K562 (cell line): ENCODE measurements at regions not wholly inside any gene's neighbourhood (a gene's known extent, or its start where the extent isn't known, plus 50 kb on each side); places are given as distances from the start of the nearest gene placed in this dataset.

Experiments used
- ATAC-seq: fragments of 200-7000 bp; cut with Tn5 transposase; 3 replicates; pipeline ENCODE4 v1.9.1; 2020; ENCODE audit warnings: moderate library complexity
- BruUV-seq: library from RNA; stranded (reverse); fragments of 400-500 nt; replicated peaks from 2 replicates; lab custom pipeline; 2021; lab: Mats Ljungman, UMichigan
- CTCF ChIA-PET: fragments of 300-600 bp; formaldehyde crosslinking; extraction: SDS; loops from one replicate; lab custom pipeline; 2021; ENCODE audit warnings: low intra/inter-chr PET ratio; lab: Yijun Ruan, JAX
- POLR2A ChIA-PET: fragments of 300-600, 350-650 bp; sonication (Branson Sonifier 250); formaldehyde crosslinking; extraction: SDS; loops from one replicate; lab custom pipeline; 2021; ENCODE audit warnings: antibody characterized with exemption, inconsistent platforms; lab: Yijun Ruan, JAX
- DNase-seq, 4 experiments: peaks; one replicate each; pipeline versions ENCODE4 v3.0.0 to v3.0.0-alpha.2; 2011 to 2018; ENCODE audit warnings: low spot score in 3 of 4, mixed read lengths in 3 of 4; ENCODE audit errors: extremely low read depth in 1 of 4
- FAIRE-seq: peaks from 2 replicates; lab custom pipeline; 2011; peaks lifted over from hg19 to GRCh38; lab: Jason Lieb, UNC
- H2AFZ ChIP-seq: 2 replicates; pipeline ENCODE4 v1.6.0; 2011; ENCODE audit warnings: low read depth, low read length, control low read depth, inconsistent platforms
- H3K27ac ChIP-seq: fragments of 200-600 bp; 3 replicates; pipeline ENCODE4 v1.8.0; 2011; ENCODE audit warnings: low read depth, mild to moderate bottlenecking, control low read depth, inconsistent platforms, low read length, moderate library complexity, mixed read lengths; ENCODE audit errors: extremely low read depth
- H3K27me3 ChIP-seq, 2 experiments: fragments of 300-600 bp in 1 of 2; 2 replicates in 1 of 2; 3 replicates in 1 of 2; pipeline versions ENCODE4 v1.6.0 to v1.8.0; 2011; ENCODE audit warnings: inconsistent platforms in 2 of 2, low read length in 2 of 2, mild to moderate bottlenecking in 1 of 2, mixed read lengths in 1 of 2, moderate library complexity in 1 of 2; ENCODE audit not compliant: control insufficient read depth in 2 of 2, insufficient read depth in 2 of 2
- H3K36me3 ChIP-seq: fragments of 300-600 bp; 3 replicates; pipeline ENCODE4 v1.8.0; 2011; ENCODE audit warnings: mild to moderate bottlenecking, low read length, inconsistent platforms; ENCODE audit not compliant: control insufficient read depth, insufficient read depth
- H3K4me1 ChIP-seq, 2 experiments: fragments of 200-600 bp in 1 of 2; replicated peaks in 1 of 2; 2 replicates in 1 of 2; 3 replicates in 1 of 2; pipeline versions ENCODE4 v1.5.1 to v1.8.0; 2011; ENCODE audit warnings: inconsistent platforms in 2 of 2, low read length in 2 of 2, mild to moderate bottlenecking in 1 of 2, mixed read lengths in 1 of 2, moderate library complexity in 1 of 2; ENCODE audit not compliant: control insufficient read depth in 2 of 2, insufficient read depth in 2 of 2
- H3K4me2 ChIP-seq: 2 replicates; pipeline ENCODE4 v1.6.1; 2011; ENCODE audit warnings: low read length, control low read depth, inconsistent platforms, mixed read lengths; ENCODE audit not compliant: insufficient read depth
- H3K4me3 ChIP-seq: fragments of 200-600 bp; sonication (generic), shearing (Covaris generic); 2 replicates; pipeline ENCODE4 v1.5.1; 2016; ENCODE audit warnings: control low read depth, inconsistent platforms
- H3K79me2 ChIP-seq: fragments of 200-600 bp; 3 replicates; pipeline ENCODE4 v1.8.0; 2011; ENCODE audit warnings: low read length, inconsistent platforms; ENCODE audit not compliant: control insufficient read depth, insufficient read depth
- H3K9ac ChIP-seq, 2 experiments: 2 replicates each; pipeline versions ENCODE4 v1.6.0 to v1.6.1; 2011; ENCODE audit warnings: low read depth in 2 of 2, low read length in 2 of 2, control low read depth in 1 of 2, inconsistent platforms in 1 of 2, mild to moderate bottlenecking in 1 of 2, mixed read lengths in 1 of 2; ENCODE audit not compliant: insufficient read depth in 1 of 2
- H3K9me1 ChIP-seq: one replicate; pipeline ENCODE4 v1.6.0; 2011; ENCODE audit warnings: inconsistent platforms, mild to moderate bottlenecking, low read length, moderate library complexity; ENCODE audit not compliant: control insufficient read depth, insufficient read depth
- H3K9me3 ChIP-seq: replicated peaks from 2 replicates; pipeline ENCODE4 v1.5.1; 2011; ENCODE audit warnings: low read depth, low read length, inconsistent platforms; ENCODE audit not compliant: control insufficient read depth, insufficient read depth
- H4K20me1 ChIP-seq: replicated peaks from 2 replicates; pipeline ENCODE4 v1.6.1; 2011; ENCODE audit warnings: low read length, inconsistent platforms, mixed read lengths; ENCODE audit not compliant: control insufficient read depth, insufficient read depth
- HNRNPK ChIP-seq: fragments of 200-400 bp; formaldehyde crosslinking; IDR thresholded peaks from one replicate; pipeline ENCODE4 v1.6.1; 2018; ENCODE audit warnings: mild to moderate bottlenecking, low read depth, low read length; ENCODE audit not compliant: poor library complexity, severe bottlenecking
- NCOR1 ChIP-seq: fragments of 450-650 bp; IDR thresholded peaks from 2 replicates; pipeline ENCODE4 v1.6.1; 2016; ENCODE audit warnings: mild to moderate bottlenecking, moderate library complexity
- NONO ChIP-seq, 2 experiments: fragments of 200-400 bp in 1 of 2; fragments of 450-650 bp in 1 of 2; formaldehyde crosslinking in 1 of 2; IDR thresholded peaks; 2 replicates each; pipeline ENCODE4 v1.6.1; 2017; ENCODE audit warnings: low read depth in 2 of 2, mild to moderate bottlenecking in 2 of 2, moderate library complexity in 2 of 2, low read length in 1 of 2
- PHB2 ChIP-seq: fragments of 450-650 bp; IDR thresholded peaks from 2 replicates; pipeline ENCODE4 v1.6.1; 2017; ENCODE audit warnings: low read depth
- SP2 ChIP-seq: IDR thresholded peaks from 2 replicates; pipeline ENCODE4 v1.6.1; 2011; ENCODE audit warnings: mild to moderate bottlenecking, low read depth, low read length, moderate library complexity; ENCODE audit not compliant: poor library complexity, severe bottlenecking; ENCODE audit errors: extremely low read depth
- ZBTB7A ChIP-seq: IDR thresholded peaks from 2 replicates; pipeline ENCODE4 v1.6.1; 2011; ENCODE audit warnings: low read depth, mild to moderate bottlenecking, low read length, moderate library complexity, borderline replicate concordance; ENCODE audit not compliant: control insufficient read depth
- ZSCAN29 ChIP-seq: fragments of 450-650 bp; IDR thresholded peaks from 2 replicates; pipeline ENCODE4 v1.6.1; 2017
- WGBS: fragments of 100-300 bp; shearing (Covaris generic); methylation state at CpG from one replicate; pipeline ENCODE4 v1.1.6; 2016; ENCODE audit warnings: low coverage, mixed read lengths; ENCODE audit not compliant: insufficient coverage; ENCODE audit errors: missing lambda C conversion rate; 5-methylcytosine and 5-hydroxymethylcytosine counted together
- in situ Hi-C: fragments of 300-500 bp; cut with MboI; formaldehyde crosslinking; loops from 4 replicates; pipeline ENCODE4 v1.15.0; 2018; ENCODE audit warnings: inconsistent platforms, mixed read lengths
- intact Hi-C: fragments of 100-400 bp; cut with micrococcal nuclease; formaldehyde crosslinking; loops from 2 replicates; pipeline ENCODE4 v1.14.2; 2022

- ChIA-PET POLR2A (no interaction called here), CTCF (no interaction called here)
- H4K20me1 ChIP-seq, result no peaks in the 10 kb centered on the region
- TF ChIP-seq PHB2, result no peak
- no peak for TF ChIP-seq NCOR1
- no peaks in the 10 kb centered on the region for H3K27me3 ChIP-seq
- H2AFZ ChIP-seq, result no peak overlapping the region
- ATAC-seq, result no peak
- H3K27ac ChIP-seq, result no peak overlapping the region
- BruUV-seq, result no TSS peak
- H3K79me2 ChIP-seq, result no peaks in the 10 kb centered on the region
- no peak for FAIRE-seq
- WGBS, result 0% methylated on average over 8 of the region's 9 CpGs
- H3K9me3 ChIP-seq, result no peaks in the 10 kb centered on the region
- H3K36me3 ChIP-seq, result no peaks in the 10 kb centered on the region
- H3K9ac ChIP-seq, result no peak overlapping the region
- H3K9me1 ChIP-seq, result no peaks in the 10 kb centered on the region
- DNase-seq, result no peak
- in situ Hi-C loops (no loop called here), intact Hi-C loops (no loop called here)
- H3K4me1 ChIP-seq, result no peaks in the 10 kb centered on the region
- no peak overlapping the region for H3K4me2 ChIP-seq
- no peak overlapping the region for H3K4me3 ChIP-seq
Measured at GRCh38 chr15:47364230-47365141, 352.8 kb upstream of the SEMA6D start.

GRCh38 chr15:47366884-47367283, 350.4 kb upstream of the SEMA6D start:
- intact Hi-C loops (no loop called here), in situ Hi-C loops (no loop called here)
- DNase-seq (no peak), FAIRE-seq (no peak), ATAC-seq (no peak)
- TF ChIP-seq NONO (IDR thresholded peaks at IDR 0.05; ENCODE audit: low read depth in 2 of 2, low read length in 1 of 2) (no peak), HNRNPK (no peak), ZSCAN29 (no peak), ZBTB7A (no peak), SP2 (no peak)
- H3K4me2 ChIP-seq, result no peak overlapping the region
- H3K9me3 ChIP-seq, result no peaks in the 10 kb centered on the region
- H3K27me3 ChIP-seq, result no peaks in the 10 kb centered on the region
- no peak overlapping the region for H3K9ac ChIP-seq
- ChIA-PET CTCF (no interaction called here), POLR2A (no interaction called here)
- 0% methylated on average over 2 of the region's 2 CpGs for WGBS
- no peaks in the 10 kb centered on the region for H3K79me2 ChIP-seq
- H2AFZ ChIP-seq, result no peak overlapping the region
- H3K4me3 ChIP-seq, result no peak overlapping the region
- no peaks in the 10 kb centered on the region for H3K36me3 ChIP-seq
- no TSS peak for BruUV-seq
- no peaks in the 10 kb centered on the region for H3K9me1 ChIP-seq
- H4K20me1 ChIP-seq, result no peaks in the 10 kb centered on the region
- no peaks in the 10 kb centered on the region for H3K4me1 ChIP-seq
- H3K27ac ChIP-seq, result no peak overlapping the region
